OCI-LY3 (cell line): ENCODE measurements at regions not wholly inside any gene's neighbourhood (a gene's known extent, or its start where the extent isn't known, plus 50 kb on each side); places are given as distances from the start of the nearest gene placed in this dataset.

Experiments
- CTCF ChIP-seq: fragments of 200-600, 300-600 bp; sonication (generic); IDR thresholded peaks from 2 replicates; pipeline ENCODE4 v1.5.1; 2014; ENCODE audit warnings: antibody characterized with exemption, low read length, low read depth
- EZH2phosphoT487 ChIP-seq: fragments of 200-600 bp; shearing (Covaris generic); IDR thresholded peaks from 2 replicates; pipeline ENCODE4 v1.6.1; 2018; ENCODE audit warnings: antibody characterized with exemption, mixed run types, low read depth

GRCh38 chr6:139778106-139778505, 403.7 kb upstream of the CITED2 start:
- TF ChIP-seq CTCF: no peak
- no peak for TF ChIP-seq EZH2phosphoT487
